AG20443 (cell line): ENCODE measurements at regions not wholly inside any gene's neighbourhood (a gene's known extent, or its start where the extent isn't known, plus 50 kb on each side); places are given as distances from the start of the nearest gene placed in this dataset.
"Not testable (repeated sequence)": the region's sequence is repeated elsewhere in the genome, so short reads cannot be mapped to it uniquely, and the experiment has no call there.

Source experiments
- DNase-seq: peaks from one replicate; pipeline ENCODE4 v3.0.0; 2012; ENCODE audit warnings: low spot score, mixed read lengths

DNA sequence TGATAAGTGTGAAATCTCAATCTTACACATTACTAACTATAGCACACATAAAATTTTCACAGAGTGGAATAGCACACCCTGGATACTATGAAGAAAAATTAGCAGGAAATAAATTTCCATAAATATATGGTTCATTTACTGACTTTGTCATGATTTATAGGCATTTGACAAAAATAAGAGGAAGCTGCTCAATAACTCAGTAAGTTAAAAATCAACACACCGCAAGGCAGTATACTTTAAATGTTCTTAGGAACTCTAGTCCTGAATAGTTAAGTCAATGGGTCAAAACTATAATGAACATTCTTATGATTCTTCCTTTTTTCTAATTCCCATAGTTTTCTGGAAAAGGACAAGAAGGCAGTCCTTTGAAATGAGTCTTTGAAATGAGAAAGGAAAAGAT, 1557.8 kb upstream of the RAG2 start:
- no peak for DNase-seq

GRCh38 chr11:38153985-38154384, 1555.9 kb upstream of the RAG2 start:
- no peak for DNase-seq

DNA sequence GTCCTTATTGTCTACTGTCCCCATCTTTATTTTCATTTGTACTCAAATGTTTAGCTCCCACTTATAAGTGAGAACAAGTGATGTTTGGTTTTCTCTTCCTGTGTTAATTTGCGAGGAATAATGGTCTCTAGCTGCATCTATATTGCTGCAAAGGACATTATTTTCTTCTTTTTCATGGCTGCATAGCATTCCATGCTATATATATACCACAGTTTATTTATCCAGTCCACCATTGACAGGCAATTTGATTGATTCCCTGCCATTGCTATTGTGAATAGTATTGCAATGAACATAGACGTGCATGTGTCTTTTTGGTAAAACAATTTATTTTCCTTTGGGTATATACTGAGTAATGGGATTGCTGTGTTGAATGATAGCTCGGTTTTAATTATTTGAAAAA, 1545.8 kb upstream of the RAG2 start:
- DNase-seq = no peak

GRCh38 chr11:38138972-38139371, 1540.9 kb upstream of the RAG2 start:
- DNase-seq = no peak

GRCh38 chr11:38136887-38137286, 1538.9 kb upstream of the RAG2 start:
- DNase-seq = no peak

DNA sequence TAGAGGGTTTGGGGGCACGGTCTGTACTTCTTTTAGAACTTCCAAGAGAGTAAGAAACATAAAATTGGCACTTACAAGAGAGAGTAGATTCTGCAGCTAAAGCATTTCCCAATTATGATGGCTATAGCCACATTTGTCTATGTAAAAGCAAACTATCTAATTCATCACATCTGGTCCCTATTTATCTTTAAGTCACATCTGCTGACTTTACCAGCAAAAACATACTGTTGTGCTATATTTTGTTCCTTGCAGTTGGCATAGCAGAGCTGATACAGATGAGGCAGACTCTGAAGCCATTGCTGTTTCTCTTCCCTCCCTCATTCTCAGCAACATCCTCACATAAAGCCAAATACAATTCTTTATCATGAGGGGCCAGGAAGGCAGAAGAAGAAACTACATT, 1533.5 kb upstream of the RAG2 start:
- DNase-seq = no peak

GRCh38 chr11:38130976-38131375, 1532.9 kb upstream of the RAG2 start:
- no peak for DNase-seq

DNA sequence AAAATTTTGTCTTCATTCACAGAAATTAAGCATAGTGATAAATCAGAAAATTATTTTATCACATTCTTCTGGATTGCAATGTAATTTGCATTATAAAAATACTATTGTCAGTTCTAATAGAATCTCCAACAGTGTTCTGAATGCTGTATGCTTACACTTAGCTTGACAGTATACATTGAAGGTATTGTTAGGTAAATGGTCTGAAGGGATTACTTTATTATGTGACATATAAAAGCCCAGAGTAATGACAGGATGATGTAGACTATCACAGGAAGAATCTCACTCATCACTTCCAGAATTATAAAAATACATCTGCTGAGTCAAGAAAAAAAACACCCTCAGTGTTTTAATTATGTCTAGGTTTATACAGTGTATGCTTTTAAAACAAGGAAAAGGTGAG, 1532.5 kb upstream of the RAG2 start:
- no peak for DNase-seq

- DNase-seq = no peak
Measured at GRCh38 chr11:38123673-38124072, 1525.6 kb upstream of the RAG2 start.

DNA sequence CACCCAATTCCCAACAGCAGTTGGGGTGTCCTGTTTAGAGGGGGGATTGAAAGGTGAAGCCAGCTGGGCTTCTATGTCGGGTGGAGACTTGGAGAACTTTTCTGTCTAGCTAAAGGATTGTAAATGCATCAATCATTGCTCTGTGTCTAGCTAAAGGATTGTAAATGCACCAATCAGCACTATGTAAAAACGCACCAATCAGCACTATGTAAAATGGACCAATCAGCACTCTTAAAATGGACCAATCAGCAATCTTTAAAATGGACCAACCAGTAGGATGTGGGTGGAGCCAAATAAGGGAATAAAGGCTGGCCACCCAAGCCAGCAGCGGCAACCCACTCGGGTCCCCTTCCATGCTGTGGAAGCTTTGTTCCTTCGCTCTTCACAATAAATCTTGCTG, 1518.6 kb upstream of the RAG2 start:
- DNase-seq = not testable (repeated sequence)

DNA sequence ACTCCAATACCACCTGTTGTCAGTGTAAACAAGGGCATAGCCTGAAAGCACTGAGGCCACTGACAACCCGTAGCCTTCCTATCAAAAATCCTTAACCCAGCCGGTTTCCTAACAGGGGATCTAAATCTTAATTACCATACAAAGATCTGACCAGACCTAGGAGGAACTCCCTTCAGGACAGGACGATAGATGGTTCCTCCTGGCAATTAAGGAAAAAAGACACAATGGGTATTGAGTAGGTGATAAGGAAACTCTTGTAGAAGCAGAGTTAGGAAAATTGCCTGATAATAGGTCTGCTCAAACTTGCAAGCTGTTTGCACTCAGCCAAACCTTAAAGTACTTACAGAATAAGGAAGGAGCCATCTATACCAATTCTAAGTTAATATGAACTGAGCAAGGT, 1517.3 kb upstream of the RAG2 start:
- DNase-seq = not testable (repeated sequence)

GRCh38 chr11:38100836-38101462, 1502.9 kb upstream of the RAG2 start:
- DNase-seq = no peak

- DNase-seq = no peak
Measured at GRCh38 chr11:38095268-38095667, 1497.2 kb upstream of the RAG2 start.

GRCh38 chr11:38089726-38090125, 1491.7 kb upstream of the RAG2 start:
- DNase-seq = no peak

- DNase-seq = no peak
Measured at GRCh38 chr11:38060920-38061319, 1462.9 kb upstream of the RAG2 start.

DNA sequence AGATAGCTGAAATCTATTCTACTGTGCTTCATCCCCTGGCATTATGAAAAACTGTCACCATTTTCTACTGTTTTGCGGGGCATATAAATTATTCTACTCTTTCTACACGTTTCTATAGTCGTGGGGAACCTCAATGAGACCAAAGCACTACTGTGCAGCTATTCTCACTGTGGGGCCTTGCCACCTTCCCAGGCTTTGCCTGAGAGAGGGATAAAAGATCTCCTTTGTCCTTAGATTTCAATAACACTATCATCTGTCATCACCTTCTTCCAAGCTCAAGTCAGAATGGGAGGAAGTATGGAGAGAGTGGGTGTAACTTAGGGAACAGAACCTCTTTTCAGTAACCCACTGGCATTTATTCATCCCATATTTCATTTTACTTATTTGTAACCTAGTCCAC, 1462.1 kb upstream of the RAG2 start:
- DNase-seq = no peak

- no peak for DNase-seq
Measured at GRCh38 chr11:38046571-38047135, 1448.6 kb upstream of the RAG2 start.

GRCh38 chr11:38043060-38043459, 1445.0 kb upstream of the RAG2 start:
- no peak for DNase-seq

DNA sequence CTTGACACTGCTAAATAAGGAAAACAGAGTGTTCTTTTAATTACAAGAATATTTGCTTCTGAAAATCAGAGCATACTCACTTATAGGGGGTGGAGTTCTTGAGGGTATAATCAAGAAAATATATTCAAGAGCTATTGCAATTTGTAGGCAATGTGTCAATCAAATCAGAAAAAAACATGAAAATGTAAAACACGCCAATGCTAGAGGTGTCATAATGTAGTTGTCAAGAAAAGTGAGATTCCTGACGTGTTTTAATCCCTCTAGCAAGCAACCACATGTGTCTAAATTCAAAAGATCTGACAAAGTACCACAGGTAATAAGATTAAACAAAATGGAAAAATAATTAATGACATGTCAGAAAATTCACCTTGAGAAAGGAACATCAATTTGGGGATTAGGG, 1440.7 kb upstream of the RAG2 start:
- no peak for DNase-seq

DNA sequence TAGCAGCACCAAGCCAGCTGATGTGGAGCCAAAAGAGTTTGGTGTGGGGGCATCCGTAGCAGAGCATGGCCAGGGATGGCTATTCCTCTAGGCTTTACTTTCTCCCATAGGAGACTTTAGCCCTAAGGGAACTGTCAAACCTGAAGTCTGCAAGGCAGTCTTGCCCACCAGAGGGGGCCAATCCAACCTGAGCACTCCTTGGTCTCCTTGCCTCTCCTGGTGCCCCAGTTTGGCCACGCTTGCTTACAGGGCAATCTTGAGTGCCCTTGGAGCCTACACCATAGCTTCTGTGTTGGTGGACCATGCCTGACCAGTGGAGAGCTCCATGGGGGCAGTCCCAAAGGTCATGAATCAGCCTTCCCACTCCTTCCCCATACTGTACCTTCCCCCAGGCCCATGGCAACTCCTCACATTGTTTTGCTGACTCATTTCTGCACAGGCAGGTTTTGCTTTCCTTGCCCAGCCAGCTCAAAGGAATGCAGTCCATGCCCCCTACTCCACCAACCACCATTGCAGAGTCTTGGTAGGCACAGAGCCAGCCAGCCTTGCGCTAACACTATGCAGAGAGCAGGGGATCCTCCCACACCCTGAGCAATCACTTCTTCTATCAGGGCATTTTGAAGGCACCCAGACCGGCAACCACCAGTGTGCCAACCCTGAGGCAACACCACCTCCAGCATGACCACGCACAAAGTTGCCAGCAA, 1421.2 kb upstream of the RAG2 start:
- no peak for DNase-seq

GRCh38 chr11:38014405-38014804, 1416.4 kb upstream of the RAG2 start:
- DNase-seq = no peak

- DNase-seq = no peak
Measured at GRCh38 chr11:38013157-38013556, 1415.1 kb upstream of the RAG2 start.

DNA sequence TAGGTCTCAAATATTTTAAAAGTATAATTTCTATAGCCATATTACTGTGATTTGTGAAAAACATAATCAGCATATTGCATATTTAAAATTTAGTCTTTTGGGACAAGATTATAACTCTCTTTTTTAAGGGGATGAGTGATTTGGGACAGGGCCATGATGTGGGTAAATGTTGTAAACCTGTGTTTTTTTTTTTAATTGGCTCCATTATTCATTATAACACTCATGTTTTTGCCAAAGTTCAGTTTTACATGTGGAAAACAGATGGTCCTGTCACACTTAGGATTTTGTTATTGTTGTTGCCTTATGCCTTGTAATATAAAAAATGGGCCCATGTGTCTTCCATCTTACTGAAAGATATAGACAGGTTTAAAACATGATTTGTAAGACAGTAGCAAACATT, 1413.5 kb upstream of the RAG2 start:
- no peak for DNase-seq

- DNase-seq = no peak
Measured at GRCh38 chr11:38009932-38010331, 1411.9 kb upstream of the RAG2 start.
